H9 (cell line): ENCODE measurements at regions not wholly inside any gene's neighbourhood (a gene's known extent, or its start where the extent isn't known, plus 50 kb on each side); places are given as distances from the start of the nearest gene placed in this dataset.

Source experiments
- DNase-seq: peaks from one replicate; pipeline ENCODE4 v3.0.0-alpha.2; 2017
- H2AFZ ChIP-seq: one replicate; pipeline ENCODE4 v1.6.1; 2013; ENCODE audit warnings: mild to moderate bottlenecking, low read length, control low read depth, moderate library complexity
- H2AK5ac ChIP-seq: 2 replicates; pipeline ENCODE4 v1.6.1; 2013; ENCODE audit warnings: low read length, control low read depth, mixed read lengths; ENCODE audit not compliant: insufficient read length
- H2BK120ac ChIP-seq: one replicate; pipeline ENCODE4 v1.6.1; 2013; ENCODE audit warnings: low read depth, mild to moderate bottlenecking, low read length, control low read depth, inconsistent platforms; ENCODE audit not compliant: poor library complexity, severe bottlenecking
- H2BK12ac ChIP-seq: 2 replicates; pipeline ENCODE4 v1.6.1; 2013; ENCODE audit warnings: low read length, control low read depth, mixed read lengths, low read depth; ENCODE audit not compliant: insufficient read length
- H2BK15ac ChIP-seq: 2 replicates; pipeline ENCODE4 v1.6.1; 2013; ENCODE audit warnings: low read depth, low read length, control low read depth
- H2BK20ac ChIP-seq: one replicate; pipeline ENCODE4 v1.6.1; 2013; ENCODE audit warnings: low read depth, mild to moderate bottlenecking, low read length, control low read depth, inconsistent platforms; ENCODE audit not compliant: poor library complexity, severe bottlenecking
- H2BK5ac ChIP-seq: 2 replicates; pipeline ENCODE4 v1.6.1; 2013; ENCODE audit warnings: low read length, control low read depth, mixed read lengths; ENCODE audit not compliant: insufficient read length
- H3K14ac ChIP-seq: 2 replicates; pipeline ENCODE4 v1.6.1; 2013; ENCODE audit warnings: low read length, control low read depth; ENCODE audit not compliant: insufficient read depth
- H3K18ac ChIP-seq: 2 replicates; pipeline ENCODE4 v1.6.1; 2013; ENCODE audit warnings: low read depth, mild to moderate bottlenecking, mixed read lengths, low read length, control low read depth; ENCODE audit not compliant: insufficient read length
- H3K23ac ChIP-seq: 2 replicates; pipeline ENCODE4 v1.6.1; 2013; ENCODE audit warnings: low read length, control low read depth, mixed read lengths, low read depth; ENCODE audit not compliant: insufficient read length
- H3K23me2 ChIP-seq: 2 replicates; pipeline ENCODE4 v1.6.1; 2013; ENCODE audit warnings: low read depth, mild to moderate bottlenecking, mixed read lengths, low read length, control low read depth; ENCODE audit not compliant: insufficient read length, poor library complexity, severe bottlenecking
- H3K27ac ChIP-seq: 2 replicates; pipeline ENCODE4 v1.5.1; 2013; ENCODE audit warnings: low read length, control low read depth, mixed read lengths, low read depth; ENCODE audit not compliant: insufficient read length
- H3K27me3 ChIP-seq: 2 replicates; pipeline ENCODE4 v1.6.1; 2013; ENCODE audit warnings: low read length, control low read depth, inconsistent platforms; ENCODE audit not compliant: insufficient read depth
- H3K4ac ChIP-seq: 2 replicates; pipeline ENCODE4 v1.6.1; 2013; ENCODE audit warnings: low read depth, mild to moderate bottlenecking, control low read depth, inconsistent platforms, low read length, moderate library complexity
- H3K4me1 ChIP-seq: 2 replicates; pipeline ENCODE4 v1.6.1; 2013; ENCODE audit warnings: low read length, control low read depth, inconsistent platforms; ENCODE audit not compliant: insufficient read depth
- H3K4me2 ChIP-seq: 2 replicates; pipeline ENCODE4 v1.6.1; 2013; ENCODE audit warnings: low read length, control low read depth, mixed read lengths; ENCODE audit not compliant: insufficient read length, insufficient read depth
- H3K56ac ChIP-seq: 2 replicates; pipeline ENCODE4 v1.6.1; 2013; ENCODE audit warnings: low read depth, mild to moderate bottlenecking, mixed read lengths, low read length, control low read depth; ENCODE audit not compliant: insufficient read length
- H3K79me1 ChIP-seq: 2 replicates; pipeline ENCODE4 v1.6.1; 2013; ENCODE audit warnings: low read depth, mild to moderate bottlenecking, moderate library complexity, low read length, control low read depth, inconsistent platforms; ENCODE audit not compliant: insufficient read depth, poor library complexity, severe bottlenecking
- H3K79me2 ChIP-seq: 2 replicates; pipeline ENCODE4 v1.6.1; 2013; ENCODE audit warnings: low read length, control low read depth, inconsistent platforms; ENCODE audit not compliant: insufficient read depth
- H3K9ac ChIP-seq: 2 replicates; pipeline ENCODE4 v1.6.1; 2013; ENCODE audit warnings: low read length, control low read depth, mixed read lengths; ENCODE audit not compliant: insufficient read length; ENCODE audit errors: extremely low read depth
- H3K9me3 ChIP-seq: one replicate; pipeline ENCODE4 v1.6.1; 2013; ENCODE audit warnings: low read depth, low read length, inconsistent platforms; ENCODE audit not compliant: control insufficient read depth
- H3T11ph ChIP-seq: one replicate; pipeline ENCODE4 v1.6.1; 2013; ENCODE audit warnings: mild to moderate bottlenecking, low read length, control low read depth, inconsistent platforms
- H4K20me1 ChIP-seq: one replicate; pipeline ENCODE4 v1.6.1; 2013; ENCODE audit not compliant: control insufficient read depth, insufficient read length, insufficient read depth
- H4K5ac ChIP-seq: 2 replicates; pipeline ENCODE4 v1.6.1; 2013; ENCODE audit warnings: low read depth, mild to moderate bottlenecking, mixed read lengths, low read length, control low read depth; ENCODE audit not compliant: insufficient read length
- H4K8ac ChIP-seq: replicated peaks from 2 replicates; pipeline ENCODE4 v1.6.1; 2013; ENCODE audit warnings: low read length, control low read depth, mixed read lengths, low read depth; ENCODE audit not compliant: insufficient read length
- H4K91ac ChIP-seq: 2 replicates; pipeline ENCODE4 v1.6.1; 2013; ENCODE audit warnings: low read depth, mild to moderate bottlenecking, moderate library complexity, mixed read lengths, low read length, control low read depth; ENCODE audit not compliant: insufficient read length
- H3K27ac Mint-ChIP-seq, 3 experiments: 2 replicates in 2 of 3; 3 replicates in 1 of 3; pipeline ENCODE4 v1.8.0; 2020 to 2021; ENCODE audit warnings: mixed read lengths in 3 of 3, mild to moderate bottlenecking in 1 of 3, moderate library complexity in 1 of 3
- H3K27me3 Mint-ChIP-seq: 2 replicates; pipeline ENCODE4 v1.8.0; 2021; ENCODE audit warnings: low read depth, mild to moderate bottlenecking, moderate library complexity, mixed read lengths
- H3K36me3 Mint-ChIP-seq, 3 experiments: 2 replicates in 2 of 3; 3 replicates in 1 of 3; pipeline ENCODE4 v1.8.0; 2020 to 2021; ENCODE audit warnings: low read depth in 3 of 3, mixed read lengths in 3 of 3; ENCODE audit not compliant: insufficient read depth in 1 of 3
- H3K4me1 Mint-ChIP-seq, 2 experiments: 2 replicates each; pipeline ENCODE4 v1.8.0; 2020; ENCODE audit warnings: mixed read lengths in 2 of 2
- H3K4me3 Mint-ChIP-seq, 2 experiments: 2 replicates in 1 of 2; 3 replicates in 1 of 2; pipeline ENCODE4 v1.8.0; 2020 to 2021; ENCODE audit warnings: mild to moderate bottlenecking in 2 of 2, mixed read lengths in 2 of 2, moderate library complexity in 1 of 2
- H3K9me3 Mint-ChIP-seq, 2 experiments: 2 replicates in 1 of 2; 3 replicates in 1 of 2; pipeline ENCODE4 v1.8.0; 2020; ENCODE audit warnings: mild to moderate bottlenecking in 2 of 2, mixed read lengths in 2 of 2, moderate library complexity in 1 of 2
- WGBS: extraction: QIAGEN DNeasy Blood & Tissue Kit; methylation state at CpG from one replicate; pipeline ENCODE4 v1.1.7; 2013; ENCODE audit warnings: missing lambda C conversion rate, low lambda C conversion rate, mixed read lengths; ENCODE audit not compliant: insufficient read length; ENCODE audit errors: extremely low coverage; 5-methylcytosine and 5-hydroxymethylcytosine counted together
- TF ChIP-seq, protein P1 (sequence below): fragments of 200-600 bp; sonication (generic); conservative IDR thresholded peaks from 3 replicates; pipeline ENCODE4 v1.8.0; 2021; ENCODE audit warnings: antibody characterized with exemption, mild to moderate bottlenecking

DNA sequence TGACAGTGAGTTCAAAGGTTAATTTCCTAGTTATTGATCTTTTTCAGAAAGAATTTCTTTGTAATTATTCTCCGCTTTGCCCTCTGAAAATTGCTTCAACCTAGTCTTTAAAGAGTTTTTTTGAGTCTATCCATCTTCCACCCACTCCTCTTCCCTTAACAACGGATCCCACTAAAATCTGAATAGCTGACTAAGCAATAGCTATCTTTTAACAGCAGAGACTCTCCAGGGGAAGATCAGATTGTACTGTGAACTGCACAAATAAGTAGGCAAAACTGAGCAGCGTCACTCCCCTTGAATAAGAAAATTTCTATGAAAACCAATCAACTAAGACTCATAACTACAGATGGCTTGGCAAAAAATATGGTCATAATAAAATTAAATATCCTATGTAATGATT is 127.9 kb downstream of the TUSC7 start:
- no peaks in the 10 kb centered on the region for H4K20me1 ChIP-seq
- H3K18ac ChIP-seq: no peak overlapping the region
- no peaks in the 10 kb centered on the region for H3K27me3 Mint-ChIP-seq
- no peak overlapping the region for H3K4me3 Mint-ChIP-seq
- no peak for DNase-seq
- no peaks in the 10 kb centered on the region for H3K79me1 ChIP-seq
- no peak overlapping the region for H3K14ac ChIP-seq
- H3K27me3 ChIP-seq: no peaks in the 10 kb centered on the region
- no peak overlapping the region for H4K5ac ChIP-seq
- H3K27ac Mint-ChIP-seq: no peak overlapping the region
- H3K9me3 Mint-ChIP-seq: no peaks in the 10 kb centered on the region
- no peaks in the 10 kb centered on the region for H3K23me2 ChIP-seq
- H3K79me2 ChIP-seq: no peaks in the 10 kb centered on the region
- no peak overlapping the region for H3K4ac ChIP-seq
- no peak overlapping the region for H2BK120ac ChIP-seq
- H3T11ph ChIP-seq: no peak overlapping the region
- H2BK15ac ChIP-seq: no peak overlapping the region
- H3K9me3 ChIP-seq: no peaks in the 10 kb centered on the region
- H3K27ac ChIP-seq: no peak overlapping the region
- H2BK5ac ChIP-seq: no peak overlapping the region
- H3K4me1 ChIP-seq: peaks cover 2% of the 10 kb centered on the region
- no peak overlapping the region for H3K23ac ChIP-seq
- no peak overlapping the region for H2BK12ac ChIP-seq
- no peak overlapping the region for H2AFZ ChIP-seq
- H3K4me1 Mint-ChIP-seq: peaks cover 37 to 38% of the 10 kb centered on the region in 2 experiments
- H3K56ac ChIP-seq: no peak overlapping the region
- H3K9ac ChIP-seq: no peak overlapping the region
- no peaks in the 10 kb centered on the region for H3K36me3 Mint-ChIP-seq
- TF ChIP-seq, protein P1, sequence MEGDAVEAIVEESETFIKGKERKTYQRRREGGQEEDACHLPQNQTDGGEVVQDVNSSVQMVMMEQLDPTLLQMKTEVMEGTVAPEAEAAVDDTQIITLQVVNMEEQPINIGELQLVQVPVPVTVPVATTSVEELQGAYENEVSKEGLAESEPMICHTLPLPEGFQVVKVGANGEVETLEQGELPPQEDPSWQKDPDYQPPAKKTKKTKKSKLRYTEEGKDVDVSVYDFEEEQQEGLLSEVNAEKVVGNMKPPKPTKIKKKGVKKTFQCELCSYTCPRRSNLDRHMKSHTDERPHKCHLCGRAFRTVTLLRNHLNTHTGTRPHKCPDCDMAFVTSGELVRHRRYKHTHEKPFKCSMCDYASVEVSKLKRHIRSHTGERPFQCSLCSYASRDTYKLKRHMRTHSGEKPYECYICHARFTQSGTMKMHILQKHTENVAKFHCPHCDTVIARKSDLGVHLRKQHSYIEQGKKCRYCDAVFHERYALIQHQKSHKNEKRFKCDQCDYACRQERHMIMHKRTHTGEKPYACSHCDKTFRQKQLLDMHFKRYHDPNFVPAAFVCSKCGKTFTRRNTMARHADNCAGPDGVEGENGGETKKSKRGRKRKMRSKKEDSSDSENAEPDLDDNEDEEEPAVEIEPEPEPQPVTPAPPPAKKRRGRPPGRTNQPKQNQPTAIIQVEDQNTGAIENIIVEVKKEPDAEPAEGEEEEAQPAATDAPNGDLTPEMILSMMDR: no peak
- H2BK20ac ChIP-seq: no peak overlapping the region
- no peak overlapping the region for H2AK5ac ChIP-seq
- H4K8ac ChIP-seq: no peak overlapping the region
- H3K4me2 ChIP-seq: no peak overlapping the region
- WGBS: no CpG with 5 or more reads among the region's 3 CpGs
- H4K91ac ChIP-seq: no peak overlapping the region
